Karpas-422 (cell line): ENCODE measurements at regions not wholly inside any gene's neighbourhood (a gene's known extent, or its start where the extent isn't known, plus 50 kb on each side); places are given as distances from the start of the nearest gene placed in this dataset. TPM values are rescaled to one million over a fixed set of nuclear protein-coding genes. Genes with fewer than 3 reads are reported as not detected.

Experiments
- DNase-seq: peaks from one replicate; pipeline ENCODE4 v3.0.0-alpha.2; 2015
- H2AFZ ChIP-seq: fragments of 200-600 bp; sonication (generic); 2 replicates; pipeline ENCODE4 v1.6.1; 2014; ENCODE audit warnings: antibody characterized with exemption, low read length, mixed read lengths
- H3K27ac ChIP-seq: fragments of 200-600 bp; sonication (generic); 2 replicates; pipeline ENCODE4 v1.5.1; 2014; ENCODE audit warnings: mild to moderate bottlenecking, low read length, moderate library complexity
- H3K27me3 ChIP-seq: fragments of 200-600 bp; sonication (generic); 2 replicates; pipeline ENCODE4 v1.6.1; 2014; ENCODE audit warnings: low read length, mixed read lengths
- H3K36me3 ChIP-seq: fragments of 200-600 bp; sonication (generic); 2 replicates; pipeline ENCODE4 v1.6.1; 2014; ENCODE audit warnings: low read length, mixed read lengths; ENCODE audit not compliant: insufficient read depth
- H3K4me1 ChIP-seq: fragments of 200-600 bp; sonication (generic); 2 replicates; pipeline ENCODE4 v1.6.1; 2014; ENCODE audit warnings: mild to moderate bottlenecking, low read length, mixed read lengths
- H3K4me2 ChIP-seq: fragments of 200-600 bp; sonication (generic); 2 replicates; pipeline ENCODE4 v1.6.1; 2014; ENCODE audit warnings: low read length, low read depth, mild to moderate bottlenecking; ENCODE audit not compliant: poor library complexity, severe bottlenecking
- H3K4me3 ChIP-seq: fragments of 200-600 bp; sonication (generic); 2 replicates; pipeline ENCODE4 v1.5.1; 2014; ENCODE audit warnings: mild to moderate bottlenecking, antibody characterized with exemption, low read length, mixed read lengths
- H3K79me2 ChIP-seq: fragments of 200-600 bp; sonication (generic); 2 replicates; pipeline ENCODE4 v1.6.1; 2014; ENCODE audit warnings: mild to moderate bottlenecking, low read length, mixed read lengths
- H3K9ac ChIP-seq: fragments of 200-600 bp; sonication (generic); 2 replicates; pipeline ENCODE4 v1.6.0; 2014; ENCODE audit warnings: low read length
- H3K9me2 ChIP-seq: fragments of 200-600 bp; sonication (generic), shearing (Covaris generic); replicated peaks from 2 replicates; pipeline ENCODE4 v1.6.0; 2014; ENCODE audit warnings: mild to moderate bottlenecking, low read length, moderate library complexity; ENCODE audit not compliant: insufficient read depth
- H3K9me3 ChIP-seq: fragments of 300-700, 200-600 bp; sonication (generic); 2 replicates; pipeline ENCODE4 v1.6.1; 2014; ENCODE audit warnings: low read length, mixed read lengths
- H4K20me1 ChIP-seq: fragments of 200-600 bp; sonication (generic); 2 replicates; pipeline ENCODE4 v1.6.1; 2014; ENCODE audit warnings: mild to moderate bottlenecking, antibody characterized with exemption, low read length, low read depth; ENCODE audit not compliant: insufficient read depth
- small RNA-seq: library from RNA; depleted of rRNA; stranded (forward); fragments of <200 nt; gene quantifications from one replicate; pipeline ENCODE3, GENCODE V24; 2014

- H3K27ac ChIP-seq: no peak overlapping the region
- H3K4me3 ChIP-seq: no peak overlapping the region
- no peak for DNase-seq
- H2AFZ ChIP-seq: no peak overlapping the region
- H3K9ac ChIP-seq: no peak overlapping the region
- H3K27me3 ChIP-seq: no peaks in the 10 kb centered on the region
- H3K4me1 ChIP-seq: no peaks in the 10 kb centered on the region
- no peaks in the 10 kb centered on the region for H3K36me3 ChIP-seq
- no peaks in the 10 kb centered on the region for H4K20me1 ChIP-seq
- no peaks in the 10 kb centered on the region for H3K9me2 ChIP-seq
- H3K4me2 ChIP-seq: no peak overlapping the region
- no peaks in the 10 kb centered on the region for H3K79me2 ChIP-seq
- H3K9me3 ChIP-seq: no peaks in the 10 kb centered on the region
Measured at GRCh38 chr12:66017736-66018135, 112.8 kb downstream of the LLPH start.

Small RNA genes in the stretch of these regions (small RNA-seq; reads per million reads assigned to genes)
- gene MIR6074 (not detected), gene RNA5SP362 (not detected)
